DND-41 (cell line): ENCODE measurements at regions not wholly inside any gene's neighbourhood (a gene's known extent, or its start where the extent isn't known, plus 50 kb on each side); places are given as distances from the start of the nearest gene placed in this dataset.

Experiments
- EZH2 ChIP-seq: IDR thresholded peaks from 3 replicates; pipeline ENCODE4 v1.6.1; 2012; ENCODE audit warnings: borderline replicate concordance, low read depth, mild to moderate bottlenecking, moderate library complexity, low read length, inconsistent platforms; ENCODE audit not compliant: severe bottlenecking
- TF ChIP-seq, protein P1 (sequence below): IDR thresholded peaks from 2 replicates; pipeline ENCODE4 v1.5.1; 2012; ENCODE audit warnings: borderline replicate concordance, low read length, moderate library complexity, mild to moderate bottlenecking; ENCODE audit not compliant: poor library complexity, severe bottlenecking; ENCODE audit errors: extremely low read depth

DNA sequence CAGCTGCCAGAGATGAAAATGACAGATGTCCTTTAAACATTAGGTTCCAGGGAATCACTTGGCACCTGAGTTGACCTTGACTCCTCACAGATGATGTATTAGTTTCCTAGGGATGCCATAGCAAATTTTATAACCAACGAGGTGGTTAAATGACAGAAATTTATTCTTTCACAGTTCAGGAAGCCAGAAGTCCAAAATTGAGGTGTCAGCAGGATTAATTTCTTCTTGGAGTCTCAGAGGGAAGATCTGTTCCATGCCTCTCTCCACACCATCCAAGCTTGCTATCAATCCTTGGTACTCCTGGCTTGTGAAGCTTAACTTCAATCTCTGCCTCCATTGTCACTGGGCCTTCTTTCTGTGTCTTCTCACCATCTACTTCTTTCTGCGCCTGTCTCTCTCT lies 249.7 kb upstream of the BTG1 start:
- no peak for TF ChIP-seq EZH2
- TF ChIP-seq, protein P1, sequence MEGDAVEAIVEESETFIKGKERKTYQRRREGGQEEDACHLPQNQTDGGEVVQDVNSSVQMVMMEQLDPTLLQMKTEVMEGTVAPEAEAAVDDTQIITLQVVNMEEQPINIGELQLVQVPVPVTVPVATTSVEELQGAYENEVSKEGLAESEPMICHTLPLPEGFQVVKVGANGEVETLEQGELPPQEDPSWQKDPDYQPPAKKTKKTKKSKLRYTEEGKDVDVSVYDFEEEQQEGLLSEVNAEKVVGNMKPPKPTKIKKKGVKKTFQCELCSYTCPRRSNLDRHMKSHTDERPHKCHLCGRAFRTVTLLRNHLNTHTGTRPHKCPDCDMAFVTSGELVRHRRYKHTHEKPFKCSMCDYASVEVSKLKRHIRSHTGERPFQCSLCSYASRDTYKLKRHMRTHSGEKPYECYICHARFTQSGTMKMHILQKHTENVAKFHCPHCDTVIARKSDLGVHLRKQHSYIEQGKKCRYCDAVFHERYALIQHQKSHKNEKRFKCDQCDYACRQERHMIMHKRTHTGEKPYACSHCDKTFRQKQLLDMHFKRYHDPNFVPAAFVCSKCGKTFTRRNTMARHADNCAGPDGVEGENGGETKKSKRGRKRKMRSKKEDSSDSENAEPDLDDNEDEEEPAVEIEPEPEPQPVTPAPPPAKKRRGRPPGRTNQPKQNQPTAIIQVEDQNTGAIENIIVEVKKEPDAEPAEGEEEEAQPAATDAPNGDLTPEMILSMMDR, result no peak
